ENCODE measurements at regions not wholly inside any gene's neighbourhood (a gene's known extent, or its start where the extent isn't known, plus 50 kb on each side); places are given as distances from the start of the nearest gene placed in this dataset.

DNA sequence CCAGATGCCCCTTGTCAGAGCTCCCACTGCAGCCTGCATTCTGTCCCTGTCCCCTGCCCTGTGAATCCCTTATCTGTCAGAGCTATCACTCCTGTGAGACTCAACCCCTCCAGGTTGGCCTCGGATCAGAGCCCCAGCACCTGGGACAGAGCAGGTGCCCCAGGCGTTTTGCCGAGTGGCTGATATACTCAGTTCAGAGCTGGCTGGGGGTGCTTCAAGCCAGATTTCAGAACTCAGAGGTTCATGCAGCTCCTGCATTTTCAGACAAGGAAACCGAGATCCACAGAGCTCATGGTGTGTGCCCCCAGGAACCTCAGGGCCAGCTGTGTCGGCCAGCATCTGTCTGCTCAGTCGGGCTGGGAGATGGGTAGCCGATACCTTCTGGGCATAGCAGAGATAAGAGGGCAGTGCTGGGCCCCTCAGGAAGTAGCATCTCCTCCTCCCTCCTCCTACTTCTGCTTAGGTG, 228.0 kb upstream of the RTL1 start:
- no peak for DNase-seq (ENCODE audit: extremely low read depth in 1 of 2, low read depth in 1 of 2)

- DNase-seq (ENCODE audit: extremely low read depth in 1 of 2, low read depth in 1 of 2) = no peak
Observed at GRCh38 chr14:101132051-101132571, 228.6 kb upstream of the RTL1 start.

DNA sequence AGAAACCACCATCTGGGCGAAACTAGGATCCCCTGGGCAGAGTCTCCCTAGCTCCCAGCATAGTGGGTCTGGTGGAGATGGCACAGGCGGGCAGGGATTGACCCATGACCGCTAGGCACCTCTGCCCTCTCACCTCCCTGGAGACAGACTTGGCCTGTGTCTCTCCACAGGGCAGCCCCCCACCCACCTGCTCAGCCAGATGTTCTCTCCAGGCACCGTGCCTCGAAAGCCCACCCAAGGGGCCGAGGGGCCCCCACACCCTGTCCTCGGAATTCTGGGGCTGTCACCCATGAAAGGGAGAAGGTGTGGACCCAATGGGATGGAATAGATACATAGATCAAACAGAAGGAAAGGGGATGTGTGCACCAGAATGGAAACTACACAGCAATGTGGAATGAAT, 229.1 kb upstream of the RTL1 start:
- no peak for DNase-seq (ENCODE audit: extremely low read depth in 1 of 2, low read depth in 1 of 2)

DNA sequence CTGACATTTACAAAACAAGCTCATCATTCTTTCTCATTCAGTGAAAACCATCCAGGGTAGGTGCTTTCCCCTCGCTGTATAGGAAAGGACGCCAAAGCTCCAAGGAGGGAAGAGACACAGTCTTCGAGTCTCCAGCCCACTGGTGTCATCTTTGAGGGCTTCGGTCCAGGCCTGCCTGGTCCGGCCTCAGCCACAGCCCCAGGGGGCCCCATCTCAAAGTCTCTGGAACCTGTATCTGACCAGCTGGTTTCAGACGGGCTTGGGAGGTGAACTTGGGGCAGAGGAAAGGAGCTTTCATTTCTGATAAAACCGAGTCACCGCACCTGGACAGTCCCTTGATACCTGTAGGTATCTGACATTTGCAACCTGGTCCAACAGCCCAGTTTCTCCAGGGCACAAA, 229.5 kb upstream of the RTL1 start:
- no peak for DNase-seq (ENCODE audit: extremely low read depth in 1 of 2, low read depth in 1 of 2)

DNA sequence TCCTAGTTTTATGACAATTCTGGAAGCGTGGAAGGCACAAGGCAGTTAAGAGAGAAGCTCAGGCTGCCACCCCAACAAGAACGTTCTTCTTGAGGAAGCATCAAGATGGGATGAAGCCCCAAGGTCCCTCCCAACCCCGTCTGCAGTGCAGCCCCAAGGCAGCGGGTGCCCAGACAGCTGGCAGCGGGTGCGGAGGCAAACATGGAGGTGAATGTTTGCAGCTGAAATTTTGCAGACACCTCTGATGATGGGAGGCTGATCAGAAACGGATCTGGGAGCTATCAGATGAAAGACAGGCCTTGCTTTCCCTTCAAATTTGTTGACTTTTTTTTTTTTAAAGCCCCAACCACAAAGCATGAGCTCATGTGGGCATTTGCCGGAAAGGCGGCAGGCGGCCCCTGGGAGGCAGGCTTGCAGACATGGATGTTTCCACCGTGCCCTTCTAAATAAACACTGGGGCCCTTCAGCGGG, 230.7 kb upstream of the RTL1 start:
- no peak for DNase-seq (ENCODE audit: extremely low read depth in 1 of 2, low read depth in 1 of 2)

GRCh38 chr14:101134851-101135433, 231.4 kb upstream of the RTL1 start:
- no peak for DNase-seq (ENCODE audit: extremely low read depth in 1 of 2, low read depth in 1 of 2)

DNA sequence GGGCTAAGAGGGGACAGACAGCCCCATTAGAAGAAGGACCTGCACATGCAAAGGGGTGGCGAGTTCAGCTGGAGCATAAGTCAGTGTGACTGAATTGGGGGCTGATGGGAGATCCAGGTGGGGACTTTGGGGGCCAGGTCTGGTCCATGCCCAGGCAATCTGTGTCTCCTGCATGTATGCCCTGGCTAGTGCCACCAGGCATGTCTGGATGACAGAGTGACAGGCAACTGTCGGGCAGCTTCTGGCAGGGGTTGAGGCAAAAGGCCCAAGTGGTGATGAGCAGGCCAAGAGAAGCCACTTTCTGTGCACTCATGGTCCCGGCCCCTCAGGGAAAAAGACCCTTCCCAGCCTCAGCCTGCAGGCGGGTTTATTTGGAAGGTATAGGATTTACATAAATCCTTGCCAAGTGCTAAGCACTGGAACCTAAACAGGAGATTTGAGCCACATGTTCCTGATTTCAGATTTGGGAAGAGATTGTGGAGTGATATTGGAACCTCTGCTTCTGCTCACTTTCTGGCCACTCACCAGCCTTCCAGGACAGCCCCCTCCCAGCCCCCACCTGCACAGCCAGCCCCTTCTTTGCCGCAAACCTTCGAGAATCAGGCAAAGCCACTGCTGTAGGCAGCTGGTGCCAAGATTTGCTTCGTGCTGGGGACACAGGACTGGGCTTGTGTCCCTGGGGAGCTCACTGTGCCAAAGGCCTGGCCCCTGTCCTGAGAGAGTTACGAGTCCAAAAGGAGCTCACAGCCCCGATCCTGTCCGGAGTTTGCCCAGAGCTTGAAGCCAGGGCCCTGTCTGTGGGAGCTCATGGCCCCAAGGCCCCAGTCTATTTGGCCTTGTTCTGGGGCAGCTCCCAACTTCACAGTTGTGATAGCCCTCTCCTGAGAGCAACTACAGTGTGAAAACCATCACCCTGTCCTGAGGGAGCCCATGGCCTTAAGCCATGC, 232.5 kb upstream of the RTL1 start:
- DNase-seq (ENCODE audit: extremely low read depth in 1 of 2, low read depth in 1 of 2) = no peak

- no peak for DNase-seq (ENCODE audit: extremely low read depth in 1 of 2, low read depth in 1 of 2)
Observed at GRCh38 chr14:101137234-101137633, 233.7 kb upstream of the RTL1 start.

GRCh38 chr14:101147848-101148247, 244.3 kb upstream of the RTL1 start:
- no peak for DNase-seq (ENCODE audit: extremely low read depth in 1 of 2, low read depth in 1 of 2)

GRCh38 chr14:101150039-101150610, 246.6 kb upstream of the RTL1 start:
- no peak for DNase-seq (ENCODE audit: extremely low read depth in 1 of 2, low read depth in 1 of 2)

DNA sequence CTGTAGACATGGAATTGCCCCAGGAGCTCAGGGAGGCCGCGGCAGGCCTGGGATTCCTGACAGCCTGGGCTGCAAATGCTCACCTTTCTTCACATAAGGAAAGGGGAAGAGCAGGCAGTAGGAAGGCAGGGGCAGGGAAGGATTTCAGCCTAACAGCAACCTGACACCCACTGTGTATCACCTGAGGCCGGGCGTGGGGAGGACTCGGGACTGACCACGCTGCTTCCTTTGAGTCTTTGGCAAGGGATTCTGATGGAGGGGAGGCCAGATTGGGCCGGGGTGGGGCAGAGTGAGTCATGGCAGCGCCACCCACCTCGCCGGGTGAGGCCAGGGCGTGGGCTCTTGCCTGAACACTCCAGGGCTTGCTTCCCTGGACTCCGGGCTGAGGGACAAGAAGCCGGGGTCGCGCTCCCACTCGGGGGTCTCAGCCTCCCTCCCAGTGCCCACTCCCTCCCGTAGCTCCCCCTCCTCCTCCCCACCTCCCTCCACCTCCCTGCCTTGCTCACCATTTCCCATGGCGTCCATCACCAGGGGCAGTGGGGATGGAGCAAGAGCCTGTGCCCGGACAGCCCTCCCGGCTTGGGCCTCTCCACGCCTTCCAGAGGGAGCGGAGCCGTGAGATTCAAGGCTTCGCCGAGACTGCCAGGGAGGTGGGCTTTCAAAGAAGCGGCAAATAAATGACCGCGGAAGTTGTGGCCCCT, 247.9 kb upstream of the RTL1 start:
- DNase-seq (ENCODE audit: extremely low read depth in 1 of 2, low read depth in 1 of 2) = no peak

DNA sequence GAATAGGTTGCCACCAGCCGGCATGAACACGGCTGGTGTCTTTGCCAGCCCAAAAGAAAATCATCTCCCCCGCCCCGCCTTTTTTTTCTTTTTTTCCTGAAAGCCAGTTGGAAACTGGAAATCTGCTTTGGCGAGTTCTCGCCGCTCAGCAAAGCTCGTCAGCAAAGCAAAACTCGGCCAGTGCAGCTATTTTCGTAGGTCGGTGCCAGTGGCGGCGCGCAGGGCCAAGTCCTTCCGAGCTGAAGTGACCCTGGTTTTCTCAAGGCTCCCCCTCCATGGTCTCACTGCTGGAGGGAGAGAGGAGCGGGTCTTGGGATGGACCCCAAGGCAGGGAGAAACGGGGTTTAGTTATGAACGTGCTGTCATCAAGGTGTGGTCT, 248.4 kb upstream of the RTL1 start:
- no peak for DNase-seq (ENCODE audit: extremely low read depth in 1 of 2, low read depth in 1 of 2)

- DNase-seq (ENCODE audit: extremely low read depth in 1 of 2, low read depth in 1 of 2) = no peak
Observed at GRCh38 chr14:101152855-101153254, 249.3 kb upstream of the RTL1 start.

DNA sequence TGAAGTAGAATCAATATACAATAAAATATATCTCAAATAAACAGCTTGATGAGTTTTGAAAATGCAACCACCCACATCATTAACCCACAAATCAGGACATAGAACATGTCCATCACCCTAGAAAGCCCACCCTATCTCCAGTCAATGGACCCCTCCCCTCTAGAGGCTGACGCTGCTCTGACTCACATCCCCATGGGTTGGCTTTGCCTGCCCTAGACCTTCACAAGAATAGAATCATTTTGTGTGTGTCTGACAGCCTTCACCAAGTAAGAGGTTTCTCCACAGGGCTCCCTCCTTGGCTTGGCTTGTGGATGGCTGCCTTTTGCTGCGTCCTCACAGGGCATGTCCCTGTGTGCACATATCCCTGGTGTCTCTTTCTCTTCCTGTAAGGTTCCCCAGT, 250.2 kb upstream of the RTL1 start:
- DNase-seq (ENCODE audit: extremely low read depth in 1 of 2, low read depth in 1 of 2) = no peak

GRCh38 chr14:101155575-101155974, 252.1 kb upstream of the RTL1 start:
- DNase-seq (ENCODE audit: extremely low read depth in 1 of 2, low read depth in 1 of 2) = no peak

DNA sequence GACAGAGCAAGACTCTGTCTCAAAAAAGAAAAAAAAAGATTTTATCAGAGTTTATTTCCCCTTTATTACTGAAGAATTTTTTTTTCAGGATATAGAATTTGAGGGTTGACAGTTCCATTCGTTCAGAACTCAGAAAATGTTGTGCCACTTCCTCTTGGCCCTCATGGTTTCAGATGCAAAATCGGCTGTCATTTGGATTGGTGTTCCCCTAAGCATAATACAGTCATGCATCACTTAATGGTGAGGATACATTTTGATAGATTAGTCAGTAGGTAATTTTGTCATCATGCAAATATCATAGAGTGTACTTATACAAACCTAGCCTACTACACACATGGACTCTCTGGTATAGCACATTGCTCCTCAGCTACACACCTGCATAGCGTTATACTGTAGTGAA, 263.9 kb upstream of the RTL1 start:
- DNase-seq (ENCODE audit: extremely low read depth in 1 of 2, low read depth in 1 of 2) = no peak

- DNase-seq (ENCODE audit: extremely low read depth in 1 of 2, low read depth in 1 of 2) = no peak
Observed at GRCh38 chr14:101169267-101169666, 265.7 kb upstream of the RTL1 start.

DNA sequence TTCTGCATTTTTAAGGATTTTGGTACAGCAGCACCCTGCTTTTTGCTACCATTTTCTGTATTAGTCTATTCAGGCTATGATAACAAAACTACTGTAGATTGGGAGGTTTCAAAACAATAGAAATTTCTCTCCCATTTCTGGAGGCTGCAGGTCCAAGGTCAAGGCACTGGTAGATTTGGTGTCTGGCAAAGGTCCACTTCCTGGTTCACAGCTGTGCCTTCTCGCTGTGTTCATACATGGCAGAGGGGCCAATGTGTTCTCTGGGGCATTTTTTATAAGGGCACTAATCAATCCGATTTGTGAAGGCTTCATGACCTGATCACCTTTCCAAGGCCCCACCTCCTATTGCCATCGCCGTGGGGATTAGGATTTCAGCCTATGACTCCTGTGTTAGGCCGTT, 268.1 kb upstream of the RTL1 start:
- no peak for DNase-seq (ENCODE audit: extremely low read depth in 1 of 2, low read depth in 1 of 2)

GRCh38 chr14:101173698-101174521, 270.4 kb upstream of the RTL1 start:
- DNase-seq (ENCODE audit: extremely low read depth in 1 of 2, low read depth in 1 of 2) = no peak

GRCh38 chr14:101174522-101174838, 271.0 kb upstream of the RTL1 start:
- DNase-seq (ENCODE audit: extremely low read depth in 1 of 2, low read depth in 1 of 2) = no peak
